Astrocyte (in vitro differentiated cells and primary cell): ENCODE measurements at regions not wholly inside any gene's neighbourhood (a gene's known extent, or its start where the extent isn't known, plus 50 kb on each side); places are given as distances from the start of the nearest gene placed in this dataset.

Source experiments
- DNase-seq: peaks from one replicate; pipeline ENCODE4 v3.0.0-alpha.2; 2010; ENCODE audit warnings: low read depth
- FAIRE-seq: peaks from 2 replicates; lab custom pipeline; 2011; peaks lifted over from hg19 to GRCh38; lab: Jason Lieb, UNC
- H2AFZ ChIP-seq: 2 replicates; pipeline ENCODE4 v1.6.0; 2012; ENCODE audit warnings: low read depth, low read length, inconsistent platforms
- H3K27ac ChIP-seq: 2 replicates; pipeline ENCODE4 v1.5.1; 2011; ENCODE audit warnings: low read depth, low read length, inconsistent platforms
- H3K27me3 ChIP-seq: 2 replicates; pipeline ENCODE4 v1.6.0; 2011; ENCODE audit warnings: low read length, inconsistent platforms; ENCODE audit not compliant: insufficient read depth
- H3K36me3 ChIP-seq: 2 replicates; pipeline ENCODE4 v1.5.1; 2011; ENCODE audit warnings: low read length, inconsistent platforms; ENCODE audit not compliant: insufficient read depth
- H3K4me1 ChIP-seq: 2 replicates; pipeline ENCODE4 v1.5.1; 2011; ENCODE audit warnings: low read length, inconsistent platforms; ENCODE audit not compliant: insufficient read depth
- H3K4me2 ChIP-seq: 2 replicates; pipeline ENCODE4 v1.6.0; 2012; ENCODE audit warnings: low read length, inconsistent platforms
- H3K4me3 ChIP-seq: 2 replicates; pipeline ENCODE4 v1.5.1; 2011; ENCODE audit warnings: low read depth, mild to moderate bottlenecking, low read length, inconsistent platforms; ENCODE audit not compliant: insufficient read depth
- H3K79me2 ChIP-seq: 2 replicates; pipeline ENCODE4 v1.6.0; 2012; ENCODE audit warnings: mild to moderate bottlenecking, low read length, inconsistent platforms; ENCODE audit not compliant: insufficient read depth
- H3K9ac ChIP-seq: 2 replicates; pipeline ENCODE4 v1.6.0; 2012; ENCODE audit warnings: mild to moderate bottlenecking, low read length, inconsistent platforms
- H3K9me3 ChIP-seq: 2 replicates; pipeline ENCODE4 v1.5.1; 2012; ENCODE audit warnings: low read depth, mild to moderate bottlenecking, low read length, inconsistent platforms; ENCODE audit not compliant: insufficient read depth
- H4K20me1 ChIP-seq: 2 replicates; pipeline ENCODE4 v1.6.0; 2012; ENCODE audit warnings: low read length, inconsistent platforms; ENCODE audit not compliant: insufficient read depth
- H3K27ac Mint-ChIP-seq: one replicate; pipeline ENCODE4 v1.8.0; 2021; ENCODE audit warnings: mild to moderate bottlenecking, mixed read lengths; ENCODE audit not compliant: unreplicated experiment
- H3K27me3 Mint-ChIP-seq: one replicate; pipeline ENCODE4 v1.8.0; 2021; ENCODE audit warnings: low read depth, mixed read lengths; ENCODE audit not compliant: unreplicated experiment
- H3K36me3 Mint-ChIP-seq: one replicate; pipeline ENCODE4 v1.8.0; 2021; ENCODE audit warnings: low read depth, mixed read lengths; ENCODE audit not compliant: unreplicated experiment
- H3K4me1 Mint-ChIP-seq: one replicate; pipeline ENCODE4 v1.8.0; 2021; ENCODE audit warnings: low read depth, mixed read lengths; ENCODE audit not compliant: unreplicated experiment
- H3K4me3 Mint-ChIP-seq: one replicate; pipeline ENCODE4 v1.8.0; 2021; ENCODE audit warnings: mild to moderate bottlenecking, moderate library complexity, mixed read lengths; ENCODE audit not compliant: unreplicated experiment
- H3K9me3 Mint-ChIP-seq: one replicate; pipeline ENCODE4 v1.8.0; 2021; ENCODE audit warnings: mild to moderate bottlenecking, mixed read lengths; ENCODE audit not compliant: unreplicated experiment
- CTCF ChIP-seq: IDR thresholded peaks from 2 replicates; pipeline ENCODE4 v1.5.1; 2011; ENCODE audit warnings: low read depth, mild to moderate bottlenecking, inconsistent platforms, low read length, moderate library complexity; ENCODE audit not compliant: insufficient read depth
- EZH2 ChIP-seq: IDR thresholded peaks from 2 replicates; pipeline ENCODE4 v1.6.1; 2012; ENCODE audit warnings: mild to moderate bottlenecking, low read length, inconsistent platforms; ENCODE audit not compliant: insufficient read depth

GRCh38 chr7:13041368-13041988 lies 354.0 kb downstream of the ARL4A start:
- Histone ChIP-seq H3K4me2 (no peak overlapping the region), H3K79me2 (no peaks in the 10 kb centered on the region), H3K4me1 (peaks cover 7% of the 10 kb centered on the region), H4K20me1 (no peaks in the 10 kb centered on the region), H3K4me3 (no peak overlapping the region), H3K27ac (no peak overlapping the region), H3K9me3 (no peaks in the 10 kb centered on the region), H3K9ac (no peak overlapping the region), H2AFZ (no peak overlapping the region), H3K36me3 (no peaks in the 10 kb centered on the region), H3K27me3 (no peaks in the 10 kb centered on the region)
- Mint-ChIP-seq H3K36me3 (no peaks in the 10 kb centered on the region), H3K9me3 (no peaks in the 10 kb centered on the region), H3K27me3 (no peaks in the 10 kb centered on the region), H3K4me1 (peaks cover 3% of the 10 kb centered on the region), H3K4me3 (no peak overlapping the region), H3K27ac (no peak overlapping the region)
- DNase-seq = no peak
- no peak for FAIRE-seq
- TF ChIP-seq CTCF = no peak
- TF ChIP-seq EZH2 = no peak

- Histone ChIP-seq H3K4me1 (peaks cover 7% of the 10 kb centered on the region), H3K79me2 (no peaks in the 10 kb centered on the region), H3K4me3 (no peak overlapping the region), H3K4me2 (peak overlapping the region; percentile 20), H3K9me3 (no peaks in the 10 kb centered on the region), H3K27ac (no peak overlapping the region), H3K9ac (no peak overlapping the region), H2AFZ (no peak overlapping the region), H3K36me3 (no peaks in the 10 kb centered on the region), H3K27me3 (no peaks in the 10 kb centered on the region), H4K20me1 (no peaks in the 10 kb centered on the region)
- no peak for FAIRE-seq
- H3K27ac Mint-ChIP-seq = peak overlapping the region; percentile 3
- no peak overlapping the region for H3K4me3 Mint-ChIP-seq
- peaks cover 3% of the 10 kb centered on the region for H3K4me1 Mint-ChIP-seq
- no peaks in the 10 kb centered on the region for H3K9me3 Mint-ChIP-seq
- peak; percentile 46 for DNase-seq
- no peaks in the 10 kb centered on the region for H3K36me3 Mint-ChIP-seq
- no peaks in the 10 kb centered on the region for H3K27me3 Mint-ChIP-seq
- no peak for TF ChIP-seq CTCF
- no peak for TF ChIP-seq EZH2
These were observed 355.3 kb downstream of the ARL4A start for GRCh38 chr7:13042605-13043236.

DNA sequence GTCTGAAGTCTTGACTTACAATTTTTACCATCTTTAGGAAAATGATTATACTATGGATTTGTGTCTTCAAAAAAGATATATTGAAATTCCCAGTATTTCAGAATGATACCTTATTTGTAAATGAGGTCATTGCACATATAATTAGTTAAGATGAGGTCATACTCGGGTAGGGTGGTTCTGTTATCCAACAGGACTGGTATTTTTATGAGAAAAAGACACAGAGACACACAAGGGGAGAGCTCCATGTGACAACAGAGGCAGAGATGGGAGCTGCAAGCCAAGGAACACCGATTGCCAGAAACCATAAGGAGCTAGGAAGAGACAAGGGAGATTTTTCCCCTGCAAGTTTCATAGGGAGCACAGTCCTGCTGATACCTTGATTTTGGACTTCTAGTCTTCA lies 356.9 kb downstream of the ARL4A start:
- Histone ChIP-seq H3K4me1 (peaks cover 7% of the 10 kb centered on the region), H2AFZ (no peak overlapping the region), H4K20me1 (no peaks in the 10 kb centered on the region), H3K79me2 (no peaks in the 10 kb centered on the region), H3K9me3 (no peaks in the 10 kb centered on the region), H3K36me3 (no peaks in the 10 kb centered on the region), H3K4me2 (no peak overlapping the region), H3K9ac (no peak overlapping the region), H3K27ac (no peak overlapping the region), H3K27me3 (no peaks in the 10 kb centered on the region), H3K4me3 (no peak overlapping the region)
- Mint-ChIP-seq H3K27ac (no peak overlapping the region), H3K36me3 (no peaks in the 10 kb centered on the region), H3K9me3 (no peaks in the 10 kb centered on the region), H3K27me3 (no peaks in the 10 kb centered on the region), H3K4me3 (no peak overlapping the region), H3K4me1 (peaks cover 3% of the 10 kb centered on the region)
- no peak for DNase-seq
- FAIRE-seq = no peak
- TF ChIP-seq EZH2 = no peak
